Loucy (cell line): ENCODE measurements at regions not wholly inside any gene's neighbourhood (a gene's known extent, or its start where the extent isn't known, plus 50 kb on each side); places are given as distances from the start of the nearest gene placed in this dataset.

ENCODE experiments used
- EZH2phosphoT487 ChIP-seq: fragments of 200-600 bp; IDR thresholded peaks from 2 replicates; pipeline ENCODE4 v1.6.1; 2018; ENCODE audit warnings: antibody characterized with exemption, mild to moderate bottlenecking, moderate library complexity, borderline replicate concordance
- TF ChIP-seq, protein P1 (sequence below): fragments of 200-600 bp; sonication (generic); conservative IDR thresholded peaks from 2 replicates; pipeline ENCODE4 v1.5.1; 2014; ENCODE audit warnings: mild to moderate bottlenecking, antibody characterized with exemption, low read length

DNA sequence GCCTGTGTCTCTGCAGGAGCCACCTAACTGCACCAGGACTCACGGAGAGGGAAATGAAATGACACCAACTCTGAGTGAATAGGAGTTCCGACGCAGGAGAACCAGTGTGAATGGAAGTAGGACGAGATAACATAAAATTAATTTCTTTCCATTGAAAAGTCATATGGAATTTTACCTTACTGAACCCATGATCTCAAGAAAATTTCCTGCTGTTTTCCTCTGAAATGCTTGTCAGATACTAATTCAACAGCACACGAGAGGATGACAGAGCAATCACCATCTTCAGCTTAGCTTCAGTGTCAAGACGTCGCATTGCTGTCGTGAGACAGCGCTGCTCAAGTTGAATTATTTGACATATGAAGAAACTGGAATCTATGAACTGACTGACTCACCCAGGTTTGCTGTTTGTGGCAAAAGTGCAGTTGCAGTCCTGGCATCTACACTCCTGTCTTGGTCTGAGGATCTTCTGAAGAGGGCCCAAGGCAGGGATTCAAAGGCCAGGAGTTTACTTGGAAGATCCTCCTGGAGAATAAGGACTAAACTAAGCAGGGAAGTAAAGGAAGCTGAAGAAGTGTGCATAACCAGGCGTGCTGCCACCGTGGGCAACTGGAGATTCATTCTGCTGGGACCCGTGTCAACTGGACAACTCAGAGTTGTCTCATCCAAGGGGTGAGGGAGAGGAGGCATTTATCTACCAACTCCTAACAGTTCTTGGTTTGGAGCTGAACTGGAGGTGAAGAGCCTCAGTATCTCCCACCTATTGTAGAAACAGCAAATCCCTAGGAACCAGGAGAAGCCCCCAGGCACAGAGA is 214.4 kb upstream of the IRS2 start:
- TF ChIP-seq, protein P1, sequence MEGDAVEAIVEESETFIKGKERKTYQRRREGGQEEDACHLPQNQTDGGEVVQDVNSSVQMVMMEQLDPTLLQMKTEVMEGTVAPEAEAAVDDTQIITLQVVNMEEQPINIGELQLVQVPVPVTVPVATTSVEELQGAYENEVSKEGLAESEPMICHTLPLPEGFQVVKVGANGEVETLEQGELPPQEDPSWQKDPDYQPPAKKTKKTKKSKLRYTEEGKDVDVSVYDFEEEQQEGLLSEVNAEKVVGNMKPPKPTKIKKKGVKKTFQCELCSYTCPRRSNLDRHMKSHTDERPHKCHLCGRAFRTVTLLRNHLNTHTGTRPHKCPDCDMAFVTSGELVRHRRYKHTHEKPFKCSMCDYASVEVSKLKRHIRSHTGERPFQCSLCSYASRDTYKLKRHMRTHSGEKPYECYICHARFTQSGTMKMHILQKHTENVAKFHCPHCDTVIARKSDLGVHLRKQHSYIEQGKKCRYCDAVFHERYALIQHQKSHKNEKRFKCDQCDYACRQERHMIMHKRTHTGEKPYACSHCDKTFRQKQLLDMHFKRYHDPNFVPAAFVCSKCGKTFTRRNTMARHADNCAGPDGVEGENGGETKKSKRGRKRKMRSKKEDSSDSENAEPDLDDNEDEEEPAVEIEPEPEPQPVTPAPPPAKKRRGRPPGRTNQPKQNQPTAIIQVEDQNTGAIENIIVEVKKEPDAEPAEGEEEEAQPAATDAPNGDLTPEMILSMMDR = no peak
- no peak for TF ChIP-seq EZH2phosphoT487
